GM06990 (cell line): ENCODE measurements at regions not wholly inside any gene's neighbourhood (a gene's known extent, or its start where the extent isn't known, plus 50 kb on each side); places are given as distances from the start of the nearest gene placed in this dataset.

Source experiments
- DNase-seq: peaks from one replicate; pipeline ENCODE4 v3.0.0-alpha.2; 2011; ENCODE audit not compliant: insufficient read length; ENCODE audit errors: extremely low read depth
- H3K27me3 ChIP-seq: replicated peaks from 2 replicates; pipeline ENCODE4 v1.6.0; 2011; ENCODE audit warnings: low read length; ENCODE audit not compliant: control insufficient read depth, insufficient read depth
- H3K36me3 ChIP-seq: 2 replicates; pipeline ENCODE4 v1.5.1; 2011; ENCODE audit warnings: low read length; ENCODE audit not compliant: control insufficient read depth, insufficient read depth
- H3K4me3 ChIP-seq: replicated peaks from 2 replicates; pipeline ENCODE4 v1.5.1; 2011; ENCODE audit warnings: low read depth, mild to moderate bottlenecking, control low read depth, low read length
- TF ChIP-seq, protein P1 (sequence below): IDR thresholded peaks from 2 replicates; pipeline ENCODE4 v1.5.1; 2011; ENCODE audit warnings: low read length, control low read depth, mild to moderate bottlenecking, inconsistent platforms; ENCODE audit not compliant: insufficient read depth, poor library complexity, severe bottlenecking

DNA sequence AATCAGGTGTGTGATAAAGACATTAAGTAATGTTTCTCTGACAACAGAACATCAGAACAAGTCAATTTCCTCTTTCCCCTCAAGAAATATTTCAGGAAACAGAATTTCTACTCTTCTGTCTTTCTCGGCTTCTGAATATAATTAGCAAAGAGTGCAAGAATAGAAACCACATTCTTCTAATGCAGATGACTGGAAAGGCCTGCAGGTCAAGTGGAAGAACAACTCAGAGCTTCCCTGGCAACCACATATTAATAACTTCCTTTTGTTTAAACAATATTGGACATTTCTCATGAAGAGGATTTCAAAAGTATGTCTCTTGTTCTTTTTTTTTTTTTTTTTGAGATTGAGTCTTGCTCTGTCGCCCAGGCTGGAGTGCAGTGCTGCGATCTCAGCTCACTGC, 225.5 kb downstream of the PARM1 start:
- no peak overlapping the region for H3K4me3 ChIP-seq
- no peak for DNase-seq
- no peaks in the 10 kb centered on the region for H3K36me3 ChIP-seq
- TF ChIP-seq, protein P1, sequence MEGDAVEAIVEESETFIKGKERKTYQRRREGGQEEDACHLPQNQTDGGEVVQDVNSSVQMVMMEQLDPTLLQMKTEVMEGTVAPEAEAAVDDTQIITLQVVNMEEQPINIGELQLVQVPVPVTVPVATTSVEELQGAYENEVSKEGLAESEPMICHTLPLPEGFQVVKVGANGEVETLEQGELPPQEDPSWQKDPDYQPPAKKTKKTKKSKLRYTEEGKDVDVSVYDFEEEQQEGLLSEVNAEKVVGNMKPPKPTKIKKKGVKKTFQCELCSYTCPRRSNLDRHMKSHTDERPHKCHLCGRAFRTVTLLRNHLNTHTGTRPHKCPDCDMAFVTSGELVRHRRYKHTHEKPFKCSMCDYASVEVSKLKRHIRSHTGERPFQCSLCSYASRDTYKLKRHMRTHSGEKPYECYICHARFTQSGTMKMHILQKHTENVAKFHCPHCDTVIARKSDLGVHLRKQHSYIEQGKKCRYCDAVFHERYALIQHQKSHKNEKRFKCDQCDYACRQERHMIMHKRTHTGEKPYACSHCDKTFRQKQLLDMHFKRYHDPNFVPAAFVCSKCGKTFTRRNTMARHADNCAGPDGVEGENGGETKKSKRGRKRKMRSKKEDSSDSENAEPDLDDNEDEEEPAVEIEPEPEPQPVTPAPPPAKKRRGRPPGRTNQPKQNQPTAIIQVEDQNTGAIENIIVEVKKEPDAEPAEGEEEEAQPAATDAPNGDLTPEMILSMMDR = no peak
- no peaks in the 10 kb centered on the region for H3K27me3 ChIP-seq

DNA sequence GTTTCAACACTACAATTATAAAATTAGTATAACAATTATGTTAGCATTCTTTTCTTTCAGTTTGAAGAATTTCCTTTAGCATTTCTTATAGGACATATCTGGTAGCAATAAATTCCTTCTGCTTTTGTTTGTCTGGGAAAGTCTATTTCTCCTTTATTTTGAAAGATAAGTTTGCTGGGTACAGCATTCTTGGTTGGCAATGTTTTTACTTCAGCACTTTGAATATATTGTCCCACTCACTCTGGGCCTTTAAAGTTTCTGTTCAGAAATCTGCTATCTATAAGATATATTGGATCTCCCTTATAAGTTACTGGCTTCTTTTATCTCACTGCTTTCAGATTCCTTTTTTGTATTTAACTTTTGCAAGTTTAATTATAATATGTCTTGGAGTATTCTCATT, 222.1 kb downstream of the PARM1 start:
- Histone ChIP-seq H3K27me3 (no peaks in the 10 kb centered on the region), H3K36me3 (no peaks in the 10 kb centered on the region), H3K4me3 (no peak overlapping the region)
- DNase-seq = no peak
- TF ChIP-seq, protein P1 = no peak

DNA sequence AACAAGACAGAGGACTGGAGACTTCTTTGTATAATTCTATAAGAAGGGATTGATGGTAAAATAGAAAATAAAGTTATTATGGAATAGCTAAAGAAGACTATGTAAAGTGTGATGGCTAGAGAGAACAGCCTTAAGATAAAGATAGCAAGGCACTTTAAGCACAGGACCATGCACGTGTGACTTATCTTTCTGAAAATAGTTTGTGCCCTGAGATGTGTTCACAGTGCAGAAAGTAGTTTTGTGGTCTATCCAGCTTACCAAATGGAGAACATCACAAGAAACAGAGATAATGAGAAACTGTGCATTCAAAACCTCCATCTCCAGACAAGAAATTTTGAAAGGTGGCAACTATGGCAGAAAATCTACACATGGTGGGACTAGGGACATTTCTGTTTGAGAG, 213.3 kb downstream of the PARM1 start:
- no peaks in the 10 kb centered on the region for H3K27me3 ChIP-seq
- no peak overlapping the region for H3K4me3 ChIP-seq
- TF ChIP-seq, protein P1 = no peak
- peak; percentile 16 for DNase-seq
- no peaks in the 10 kb centered on the region for H3K36me3 ChIP-seq

- Histone ChIP-seq H3K27me3 (no peaks in the 10 kb centered on the region), H3K36me3 (no peaks in the 10 kb centered on the region), H3K4me3 (no peak overlapping the region)
- TF ChIP-seq, protein P1 = no peak
- DNase-seq = no peak
Measured at GRCh38 chr4:75144475-75144874, 211.6 kb downstream of the PARM1 start.

GRCh38 chr4:75142850-75143249, 209.9 kb downstream of the PARM1 start:
- H3K4me3 ChIP-seq = no peak overlapping the region
- no peaks in the 10 kb centered on the region for H3K36me3 ChIP-seq
- no peak for DNase-seq

GRCh38 chr4:75142382-75142781, 209.5 kb downstream of the PARM1 start:
- no peaks in the 10 kb centered on the region for H3K36me3 ChIP-seq
- H3K27me3 ChIP-seq = no peaks in the 10 kb centered on the region
- TF ChIP-seq, protein P1 = no peak
- DNase-seq = no peak
- no peak overlapping the region for H3K4me3 ChIP-seq

More at GRCh38 chr4:75142850-75143249, 209.9 kb downstream of the PARM1 start:
- TF ChIP-seq, protein P1 = no peak
- H3K27me3 ChIP-seq = no peaks in the 10 kb centered on the region
